ENCODE measurements at regions not wholly inside any gene's neighbourhood (a gene's known extent, or its start where the extent isn't known, plus 50 kb on each side); places are given as distances from the start of the nearest gene placed in this dataset.

- DNase-seq (ENCODE audit: low spot score), result no peak
These were observed 125.7 kb downstream of the BARX1 start for GRCh38 chr9:93829271-93830011.

GRCh38 chr9:93828331-93829097 is 126.6 kb downstream of the BARX1 start:
- no peak for DNase-seq (ENCODE audit: low spot score)

- peak; percentile 70 for DNase-seq (ENCODE audit: low spot score)
These were observed 127.4 kb downstream of the BARX1 start for GRCh38 chr9:93827545-93828330.

- DNase-seq (ENCODE audit: low spot score), result no peak
These were observed 128.1 kb downstream of the BARX1 start for GRCh38 chr9:93826905-93827544.

- no peak for DNase-seq (ENCODE audit: low spot score)
These were observed 128.9 kb downstream of the BARX1 start for GRCh38 chr9:93826209-93826608.

GRCh38 chr9:93825348-93826115 is 129.6 kb downstream of the BARX1 start:
- no peak for DNase-seq (ENCODE audit: low spot score)

- DNase-seq (ENCODE audit: low spot score), result no peak
These were observed 130.5 kb downstream of the BARX1 start for GRCh38 chr9:93824386-93825294.

GRCh38 chr9:93823245-93824072 is 131.7 kb downstream of the BARX1 start:
- no peak for DNase-seq (ENCODE audit: low spot score)

- no peak for DNase-seq (ENCODE audit: low spot score)
These were observed 132.9 kb downstream of the BARX1 start for GRCh38 chr9:93822229-93822628.

GRCh38 chr9:93821307-93821703 is 133.8 kb downstream of the BARX1 start:
- DNase-seq (ENCODE audit: low spot score), result no peak

- no peak for DNase-seq (ENCODE audit: low spot score)
These were observed 134.4 kb downstream of the BARX1 start for GRCh38 chr9:93820667-93821306.

- DNase-seq (ENCODE audit: low spot score), result no peak
These were observed 135.2 kb downstream of the BARX1 start for GRCh38 chr9:93819905-93820304.

- DNase-seq (ENCODE audit: low spot score), result no peak
These were observed 136.2 kb downstream of the BARX1 start for GRCh38 chr9:93818827-93819472.

GRCh38 chr9:93818237-93818636 is 136.9 kb downstream of the BARX1 start:
- DNase-seq (ENCODE audit: low spot score), result no peak

GRCh38 chr9:93815677-93816076 is 139.5 kb downstream of the BARX1 start:
- no peak for DNase-seq (ENCODE audit: low spot score)

- DNase-seq (ENCODE audit: low spot score), result no peak
These were observed 140.0 kb downstream of the BARX1 start for GRCh38 chr9:93815135-93815534.

GRCh38 chr9:93814077-93814956 is 140.8 kb downstream of the BARX1 start:
- DNase-seq (ENCODE audit: low spot score), result no peak
